Glomerular endothelial cell (primary cell): ENCODE measurements at regions not wholly inside any gene's neighbourhood (a gene's known extent, or its start where the extent isn't known, plus 50 kb on each side); places are given as distances from the start of the nearest gene placed in this dataset.
A peak's percentile ranks its signal among the peaks of the same experiment; 100 is the strongest.
"Not testable (repeated sequence)": the region's sequence is repeated elsewhere in the genome, so short reads cannot be mapped to it uniquely, and the experiment has no call there.

Experiments
- DNase-seq: peaks from one replicate; pipeline ENCODE4 v3.0.0-alpha.2; 2011; ENCODE audit warnings: low read depth, low spot score; ENCODE audit errors: extremely low read depth

DNA sequence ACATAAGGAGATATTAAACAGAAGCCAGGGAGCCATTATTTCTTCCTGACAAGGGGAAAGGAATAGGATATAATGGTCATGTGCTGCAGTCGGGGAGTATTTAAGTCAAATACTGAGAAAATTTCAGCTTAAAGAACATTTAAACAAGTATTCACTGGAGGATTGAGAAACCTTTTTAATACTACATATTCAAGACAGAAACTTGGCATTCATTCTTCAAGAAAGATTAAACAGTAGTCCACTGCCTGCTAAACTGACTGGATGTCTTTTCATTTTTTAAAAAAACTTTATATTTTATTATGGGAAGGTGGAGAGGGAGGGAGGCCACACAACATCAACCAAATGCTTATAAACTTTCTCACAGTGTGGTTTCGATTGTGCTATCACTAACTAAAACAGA is 107.4 kb upstream of the CBLB start:
- no peak for DNase-seq

DNA sequence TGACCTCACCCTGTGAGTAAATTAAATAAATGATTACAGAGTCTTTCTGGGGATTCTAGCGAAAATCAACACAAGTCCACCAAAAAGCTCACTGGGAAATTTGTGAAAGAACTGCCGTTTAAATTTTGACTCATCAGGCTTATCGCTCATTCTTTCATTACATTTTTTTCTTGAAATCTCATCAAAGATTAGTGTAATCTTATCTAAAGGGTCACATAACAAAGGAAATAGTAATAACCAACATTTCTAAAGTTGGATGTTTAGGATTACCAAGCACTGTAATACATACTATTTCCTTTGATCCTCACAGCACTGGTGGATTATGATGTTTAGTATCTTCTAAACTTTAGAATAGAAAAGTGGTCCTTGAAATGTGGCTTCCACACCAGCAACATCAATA is 111.1 kb upstream of the CBLB start:
- DNase-seq: no peak

DNA sequence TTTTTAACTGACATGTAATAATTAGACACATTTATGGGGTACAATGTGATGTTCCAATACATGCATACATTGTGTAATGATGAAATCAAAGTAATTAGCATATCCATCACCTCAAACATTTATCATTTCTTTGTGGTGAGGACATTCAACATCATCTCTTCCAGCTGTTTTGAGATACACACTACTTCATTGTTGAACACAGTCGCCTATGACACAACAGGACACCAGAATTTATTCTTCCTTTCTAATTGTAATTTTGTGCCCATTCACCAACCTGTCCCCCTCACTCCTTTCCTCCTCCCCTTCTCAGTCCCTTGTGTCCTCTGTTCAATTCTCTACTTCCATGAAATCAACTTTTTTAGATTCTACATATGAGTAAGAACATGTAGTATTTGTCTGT is 113.4 kb upstream of the CBLB start:
- DNase-seq: no peak

GRCh38 chr3:105984837-105985236 is 116.0 kb upstream of the CBLB start:
- DNase-seq: no peak

GRCh38 chr3:105986343-105986742 is 117.5 kb upstream of the CBLB start:
- DNase-seq: not testable (repeated sequence)

- DNase-seq: no peak
Measured at GRCh38 chr3:105987809-105988208, 119.0 kb upstream of the CBLB start.

DNA sequence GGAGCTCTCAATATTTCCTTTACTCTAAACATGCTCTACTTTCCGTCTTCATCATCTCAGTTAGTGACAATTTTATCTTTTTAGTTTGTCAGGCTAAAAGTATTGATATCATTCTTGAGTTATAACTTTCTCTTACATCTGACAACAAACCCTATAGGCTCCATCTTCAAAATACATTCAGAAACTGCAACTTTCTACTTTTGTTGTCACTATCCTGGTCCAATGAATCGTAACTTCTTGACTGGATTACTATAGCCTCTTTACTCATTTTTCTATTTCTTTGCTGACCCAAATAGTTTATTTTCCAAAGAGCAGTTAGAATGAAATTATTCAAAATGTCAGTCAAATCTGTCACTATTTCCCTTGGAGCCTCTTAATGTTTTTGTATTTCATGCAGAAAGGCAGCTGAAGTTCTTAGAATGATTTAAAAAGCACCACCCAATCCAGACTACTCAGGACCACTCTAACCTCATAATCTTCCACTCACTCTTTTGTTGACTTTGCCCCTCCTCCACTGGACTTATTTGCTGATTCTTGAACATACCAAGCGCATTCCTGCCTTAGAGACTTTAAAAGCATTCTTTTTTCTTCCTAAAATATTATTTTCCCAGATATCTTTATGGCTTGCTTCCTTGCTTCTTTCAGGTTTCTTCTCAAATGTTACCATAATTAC is 119.9 kb upstream of the CBLB start:
- no peak for DNase-seq

DNA sequence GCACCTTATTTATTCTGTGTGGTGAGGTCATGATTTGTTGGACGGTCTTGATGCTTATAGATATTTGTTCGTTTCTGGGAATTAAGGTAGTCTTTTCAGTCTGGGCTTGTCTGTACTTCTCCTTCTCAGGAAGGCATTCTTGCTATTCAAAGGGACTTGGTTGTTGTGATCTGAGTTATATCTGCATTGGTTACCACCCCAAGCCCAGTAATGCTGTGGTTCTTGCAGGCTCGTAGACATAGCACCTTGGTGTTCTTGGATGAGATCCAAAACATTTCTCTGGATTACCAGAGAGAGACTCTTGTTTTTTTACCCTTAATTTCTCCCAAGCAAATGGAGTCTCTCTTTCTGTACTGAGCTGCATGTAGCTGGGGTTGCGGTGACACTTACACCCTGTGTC is 128.0 kb upstream of the CBLB start:
- no peak for DNase-seq

GRCh38 chr3:105997466-105997799 is 128.6 kb upstream of the CBLB start:
- DNase-seq: no peak

DNA sequence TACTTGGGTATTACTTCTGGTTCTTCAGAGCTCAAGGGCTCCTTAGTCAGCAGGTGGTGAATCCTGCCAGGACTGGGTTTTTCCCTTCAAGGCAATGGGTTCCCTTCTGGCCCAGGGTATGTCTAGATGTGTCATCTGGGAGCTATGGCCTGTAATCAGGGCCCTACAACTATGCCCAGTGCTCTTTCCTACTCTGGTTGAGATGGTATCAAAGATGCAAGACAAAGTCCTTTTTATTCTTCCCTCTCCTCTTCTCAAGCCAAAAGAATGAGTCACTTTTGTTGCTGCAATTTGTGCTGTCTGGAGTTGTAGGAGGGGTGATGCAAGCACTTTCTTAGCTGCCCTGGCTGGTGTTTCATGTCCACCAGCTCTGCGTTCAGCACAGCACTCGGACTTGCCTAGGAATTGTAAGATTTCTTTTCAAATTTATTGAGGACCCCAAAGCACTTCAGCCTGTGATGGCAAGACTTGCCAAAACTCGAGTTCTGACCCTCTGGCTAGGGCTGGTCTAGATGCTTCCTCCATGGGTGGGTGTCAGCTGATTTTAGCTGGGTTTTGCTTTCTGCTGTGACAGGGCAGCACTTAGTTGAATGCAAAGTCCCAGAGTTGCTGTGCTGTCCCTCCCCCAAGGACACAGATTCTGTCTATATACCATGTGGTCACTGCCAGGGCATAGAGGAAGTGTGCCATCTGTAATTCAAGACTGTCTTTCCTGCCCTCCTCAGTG is 129.2 kb upstream of the CBLB start:
- no peak for DNase-seq

DNA sequence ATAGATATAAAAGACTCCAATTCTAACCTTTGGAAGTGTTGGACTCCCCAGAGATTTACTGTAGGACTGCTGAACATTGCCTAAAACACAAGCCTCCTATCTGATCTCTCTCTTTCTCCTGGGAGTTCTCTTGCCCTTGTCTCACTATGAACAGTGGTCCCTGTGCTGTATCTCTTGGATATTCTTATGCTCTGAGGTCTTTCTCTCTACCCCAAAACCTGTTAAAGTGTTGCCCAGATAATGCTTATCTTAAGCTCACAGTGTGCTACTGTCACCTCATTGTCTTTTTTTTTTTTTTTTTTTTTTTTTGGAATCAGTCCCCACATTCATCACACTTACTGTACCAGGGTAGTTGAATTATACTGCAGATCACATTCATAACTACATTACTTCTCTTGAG is 131.0 kb upstream of the CBLB start:
- no peak for DNase-seq

- DNase-seq: no peak
Measured at GRCh38 chr3:106001923-106002322, 133.1 kb upstream of the CBLB start.

DNA sequence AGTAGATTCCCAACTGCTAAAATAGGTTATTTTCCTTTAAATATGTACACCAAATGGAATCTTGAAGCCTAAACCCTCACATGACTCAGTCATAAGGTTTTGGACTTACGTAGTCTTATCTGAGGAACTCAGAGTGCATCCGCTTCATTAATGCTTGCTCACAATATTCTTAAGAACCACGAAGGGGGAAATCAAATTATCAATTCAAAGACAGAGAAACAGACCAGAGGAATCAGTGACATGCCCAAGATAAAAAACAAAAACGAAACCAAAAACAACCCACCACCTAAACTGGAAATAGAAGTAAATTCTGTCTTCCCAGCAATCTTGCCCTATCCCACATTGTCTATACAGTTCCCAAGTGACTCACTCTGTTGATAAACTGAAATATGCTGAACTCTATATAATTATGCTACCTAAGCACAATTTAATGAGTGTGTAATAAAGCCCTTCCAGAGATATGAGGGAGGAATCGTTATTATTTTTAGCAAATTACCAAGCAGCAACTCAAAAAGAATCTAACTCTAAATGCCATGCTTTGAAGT is 135.4 kb upstream of the CBLB start:
- DNase-seq: peak; percentile 31

- DNase-seq: no peak
Measured at GRCh38 chr3:106004826-106005225, 136.0 kb upstream of the CBLB start.

- DNase-seq: no peak
Measured at GRCh38 chr3:106006001-106006400, 137.2 kb upstream of the CBLB start.

DNA sequence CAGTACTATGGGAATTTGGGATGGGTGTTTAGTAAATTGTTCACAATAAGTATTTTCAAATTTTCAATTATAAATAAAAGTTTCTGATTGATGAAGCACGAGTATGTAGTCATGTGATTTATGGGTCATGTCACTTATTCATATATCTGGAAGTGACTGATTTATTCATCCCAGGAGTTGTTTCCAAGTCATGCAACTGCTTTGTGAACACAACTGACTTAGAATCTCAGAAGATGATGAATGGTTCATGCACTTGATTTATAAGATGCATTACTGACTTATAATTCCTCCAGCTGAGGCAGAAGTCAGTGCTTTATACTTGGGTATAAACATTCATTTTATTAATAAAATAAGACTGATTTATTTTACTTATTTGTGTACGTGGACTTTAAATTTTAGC is 137.8 kb upstream of the CBLB start:
- DNase-seq: no peak

DNA sequence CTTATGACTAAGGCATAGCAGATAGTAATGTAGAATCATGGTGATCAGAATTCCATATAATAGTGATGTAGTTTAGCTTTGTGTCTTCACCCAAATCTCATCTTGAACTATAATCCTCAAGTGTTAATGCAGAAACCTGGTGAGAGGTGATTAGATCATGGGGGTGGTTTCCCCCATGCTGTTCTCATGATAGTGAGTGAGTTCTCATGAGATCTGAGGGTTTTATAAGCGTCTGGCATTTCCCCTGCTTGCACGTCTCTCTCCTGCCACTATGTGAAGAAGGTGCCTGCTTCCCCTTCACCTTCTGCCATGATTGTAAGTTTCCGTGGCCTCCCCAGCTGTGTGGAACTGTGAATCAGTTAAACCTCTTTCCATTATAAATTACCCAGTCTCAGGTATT is 138.7 kb upstream of the CBLB start:
- no peak for DNase-seq

DNA sequence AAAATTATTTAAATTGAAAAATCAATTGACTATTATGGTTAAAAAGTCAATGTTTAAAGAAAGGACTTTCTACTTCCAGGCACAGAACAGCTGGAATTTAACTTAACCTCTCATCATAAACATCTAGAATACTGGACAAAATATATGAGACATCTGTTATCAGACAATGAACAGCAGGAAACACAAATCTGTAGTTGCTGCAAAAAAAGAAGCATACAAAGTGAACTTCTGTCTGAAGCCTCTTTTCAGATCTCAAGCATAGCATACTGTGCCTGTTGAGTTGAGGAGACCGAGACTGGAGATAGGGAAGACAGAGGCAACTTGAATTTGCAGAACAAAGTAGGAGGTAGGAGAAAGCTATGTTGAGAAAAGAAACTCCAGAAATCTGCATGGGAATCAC is 140.0 kb upstream of the CBLB start:
- DNase-seq: no peak

- DNase-seq: no peak
Measured at GRCh38 chr3:106010829-106011228, 142.0 kb upstream of the CBLB start.

DNA sequence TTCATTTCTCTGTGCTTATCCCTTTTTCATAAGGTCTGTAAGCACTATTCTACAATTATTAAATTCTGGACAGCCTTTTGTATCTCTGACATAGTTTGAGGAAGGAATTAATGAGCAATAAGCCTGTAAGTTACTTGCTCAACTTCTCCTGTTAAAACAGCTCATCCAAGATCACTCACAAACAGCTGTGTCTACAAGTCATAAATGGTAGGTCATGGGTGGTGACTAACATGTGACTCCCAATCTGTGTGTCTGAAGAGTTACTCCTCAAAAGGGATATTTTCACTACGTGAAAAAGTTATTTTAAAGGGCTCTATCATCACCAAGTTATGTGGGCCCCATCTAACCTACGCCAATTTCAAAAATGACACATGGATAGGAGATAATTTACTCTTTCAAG is 145.2 kb upstream of the CBLB start:
- no peak for DNase-seq

GRCh38 chr3:106014518-106014917 is 145.7 kb upstream of the CBLB start:
- no peak for DNase-seq

GRCh38 chr3:106014971-106015370 is 146.2 kb upstream of the CBLB start:
- no peak for DNase-seq

DNA sequence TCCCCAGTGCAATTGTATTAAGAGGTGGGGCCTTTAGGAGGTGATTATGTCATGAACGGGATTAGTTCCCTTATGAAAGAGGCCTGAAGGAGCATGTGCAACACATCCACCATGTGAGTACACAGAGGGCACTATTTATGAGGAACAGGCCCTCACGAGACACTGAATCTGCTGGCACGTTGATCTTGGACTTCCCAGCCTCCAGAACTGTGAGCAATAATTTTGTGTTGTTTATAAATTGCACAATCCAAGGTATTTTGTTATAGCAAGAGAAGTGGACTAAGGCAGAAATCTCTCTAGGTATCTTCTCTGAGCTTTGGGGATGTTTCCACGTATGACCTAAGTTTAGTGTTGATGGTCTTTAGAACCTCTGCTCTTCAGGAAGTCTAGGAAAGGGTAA is 149.3 kb upstream of the CBLB start:
- DNase-seq: no peak
